NCI-H2107 treated with DMSO at 0.1 percent for 48 hours (cell line): ENCODE measurements at regions not wholly inside any gene's neighbourhood (a gene's known extent, or its start where the extent isn't known, plus 50 kb on each side); places are given as distances from the start of the nearest gene placed in this dataset.

Experiments used
- DNase-seq: peaks from one replicate; lab custom pipeline; 2025; ENCODE audit not compliant: unreplicated experiment; lab: John Stamatoyannopoulos, UW

DNA sequence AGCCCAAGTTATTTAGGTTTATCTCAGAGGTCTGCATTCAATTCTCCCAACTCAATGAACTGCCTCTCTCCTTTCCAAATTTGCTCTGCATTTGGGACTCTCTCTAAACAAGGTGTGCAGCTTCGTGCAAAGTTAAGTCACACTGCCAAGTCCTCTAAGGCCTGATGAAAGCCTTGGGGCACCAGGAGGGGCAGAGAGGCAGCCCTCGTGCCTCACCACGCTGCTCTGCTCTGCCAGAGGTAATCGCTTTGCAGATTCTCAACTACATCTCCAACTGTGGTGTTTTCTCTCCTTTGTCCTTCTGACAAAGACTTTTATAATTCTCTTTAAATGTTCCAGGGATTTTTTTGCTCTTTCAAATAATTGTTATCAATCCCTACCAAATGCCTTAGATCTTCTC is 283.0 kb downstream of the MEIS1 start:
- DNase-seq = no peak

DNA sequence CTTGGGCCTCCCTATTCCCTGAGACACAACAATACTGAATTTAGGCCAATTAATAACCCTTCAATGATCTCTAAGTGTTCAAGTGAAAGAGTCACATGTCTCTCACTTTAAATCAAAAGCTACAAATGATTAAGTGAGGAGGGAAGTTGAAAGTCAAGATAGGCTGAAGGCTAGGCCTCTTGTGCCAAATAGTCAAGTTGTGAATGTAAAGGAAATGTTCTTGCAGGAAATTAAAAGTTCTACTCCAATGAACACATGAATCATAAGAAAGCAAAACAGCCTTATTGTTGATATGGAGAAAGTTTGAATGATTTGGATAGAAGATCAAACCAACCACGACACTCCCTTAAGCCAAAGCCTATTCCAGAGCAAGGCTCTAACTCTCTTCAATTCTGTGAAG is 286.9 kb downstream of the MEIS1 start:
- no peak for DNase-seq

DNA sequence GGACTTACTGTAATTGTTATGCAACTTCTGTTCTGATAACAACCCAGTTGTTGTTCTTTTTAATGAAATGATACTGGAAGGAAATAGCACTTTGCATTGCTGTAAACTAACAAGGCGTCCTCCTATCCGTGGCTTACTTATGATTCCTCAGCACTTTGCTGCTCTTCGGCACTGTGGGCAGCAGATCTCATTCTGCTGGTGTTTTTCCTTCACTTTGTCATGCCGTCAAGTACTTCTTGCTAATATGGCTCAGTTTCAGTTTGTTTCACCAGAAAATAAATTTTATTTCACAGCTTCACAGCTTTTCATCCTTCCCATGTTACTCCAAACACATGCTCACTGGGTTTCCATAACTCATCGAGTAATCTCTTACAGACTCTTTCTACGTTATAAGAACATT is 289.3 kb downstream of the MEIS1 start:
- no peak for DNase-seq

DNA sequence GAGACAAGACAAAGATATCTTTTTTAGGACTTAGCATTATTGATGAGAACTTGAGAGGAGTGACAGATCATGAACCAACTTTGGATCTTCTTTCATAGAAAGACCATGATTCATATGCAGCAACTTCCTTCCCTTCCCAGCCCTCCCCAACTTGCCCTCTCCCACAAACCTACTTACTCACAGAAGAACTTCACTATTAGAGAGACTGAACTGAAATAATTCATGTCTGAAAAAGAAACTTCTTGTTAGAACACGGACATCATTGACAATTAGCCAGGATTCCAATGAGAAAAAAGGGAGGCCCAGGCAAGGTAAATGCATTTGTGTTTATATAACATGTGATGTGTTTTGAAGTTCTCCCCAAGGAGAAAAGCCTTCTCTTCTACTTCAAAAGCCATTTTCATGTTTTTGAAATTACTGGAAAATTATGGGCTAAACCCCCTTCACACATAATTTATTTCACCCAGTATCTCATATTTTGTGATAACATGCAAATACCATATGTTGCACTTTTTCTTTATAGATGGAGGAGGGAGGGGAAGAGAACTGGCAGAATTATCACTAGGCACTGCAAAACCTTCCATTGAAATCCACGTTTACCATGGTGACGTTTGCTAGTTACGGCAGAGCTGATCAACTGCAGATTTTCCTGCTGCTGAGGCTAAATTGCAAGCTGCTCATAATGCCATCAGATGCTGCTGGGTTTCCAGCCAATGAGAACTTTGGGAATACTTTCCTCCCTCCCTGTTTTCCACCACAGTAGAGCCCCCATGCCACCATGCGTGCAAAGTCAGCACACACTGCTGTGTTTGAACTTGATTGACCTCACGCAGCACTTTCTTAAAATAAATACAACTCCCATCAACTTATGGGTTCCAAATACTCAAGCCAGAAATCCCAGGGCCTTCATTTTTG is 294.7 kb downstream of the MEIS1 start:
- DNase-seq = no peak

DNA sequence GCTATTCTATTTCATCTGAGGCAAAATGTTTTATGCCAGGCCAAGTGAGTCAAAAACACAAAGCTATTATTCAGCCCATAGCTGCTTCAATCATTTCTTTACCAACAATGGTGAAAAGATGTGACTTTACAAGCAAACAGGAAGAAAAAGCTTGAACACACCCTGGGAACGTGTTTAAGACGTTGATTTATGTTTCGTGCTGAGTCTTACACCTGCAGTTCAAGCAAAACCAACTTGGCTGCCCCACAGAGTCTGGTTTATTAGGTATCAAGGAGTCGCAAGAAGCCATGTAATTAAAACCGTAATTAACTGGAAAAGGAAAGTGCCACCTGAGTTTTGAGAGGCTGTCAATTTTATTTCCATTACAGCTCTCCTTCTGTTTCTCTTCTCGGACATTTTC is 295.5 kb downstream of the MEIS1 start:
- DNase-seq = no peak

DNA sequence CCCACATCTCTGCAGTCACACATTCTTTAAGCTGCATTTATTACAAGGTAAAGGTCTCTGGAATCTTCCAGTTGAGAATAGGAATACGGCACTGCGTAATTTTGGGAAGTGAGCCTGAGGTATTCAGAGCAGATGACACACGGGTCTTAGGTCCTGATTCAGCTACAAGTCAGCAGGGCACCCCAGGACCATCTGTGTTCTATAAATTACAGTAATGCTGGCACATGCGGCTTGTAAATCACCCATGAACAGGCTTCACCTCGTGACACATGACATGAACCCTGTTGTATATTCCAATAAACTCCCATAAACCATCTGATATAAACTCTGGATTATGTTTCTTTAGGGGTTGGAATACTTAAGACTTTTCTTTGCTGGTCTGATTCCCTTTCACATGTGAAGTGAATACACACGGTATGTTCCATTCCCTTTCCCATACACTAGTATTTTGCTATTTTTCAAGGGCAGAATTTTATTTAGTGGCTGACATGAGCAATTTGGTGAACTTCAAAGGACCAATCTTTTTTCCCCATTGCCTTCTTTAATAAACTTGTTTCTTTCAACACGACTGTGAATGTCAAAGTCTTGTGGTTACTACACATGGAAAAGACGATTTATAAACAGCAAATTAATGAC is 298.6 kb downstream of the MEIS1 start:
- DNase-seq = no peak

DNA sequence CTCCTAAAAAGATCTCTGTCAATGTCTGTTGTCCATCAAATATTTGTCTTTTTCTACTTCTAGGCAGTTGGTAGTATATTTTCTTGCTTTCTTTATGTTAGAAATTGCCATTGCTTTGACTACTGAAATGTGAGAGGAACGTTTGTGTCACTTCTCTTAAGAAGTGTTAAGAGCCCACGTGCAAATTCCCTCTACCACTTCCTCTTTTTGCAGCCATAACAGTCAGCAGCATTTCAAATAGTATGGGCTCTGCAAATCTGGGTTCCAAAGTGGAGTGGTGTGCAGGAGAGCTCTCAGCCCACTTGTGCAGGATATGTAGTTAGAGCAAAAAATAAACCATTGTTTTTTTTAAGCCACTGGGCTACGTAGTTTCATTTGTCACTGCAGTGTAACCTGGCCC is 314.0 kb downstream of the MEIS1 start:
- no peak for DNase-seq

DNA sequence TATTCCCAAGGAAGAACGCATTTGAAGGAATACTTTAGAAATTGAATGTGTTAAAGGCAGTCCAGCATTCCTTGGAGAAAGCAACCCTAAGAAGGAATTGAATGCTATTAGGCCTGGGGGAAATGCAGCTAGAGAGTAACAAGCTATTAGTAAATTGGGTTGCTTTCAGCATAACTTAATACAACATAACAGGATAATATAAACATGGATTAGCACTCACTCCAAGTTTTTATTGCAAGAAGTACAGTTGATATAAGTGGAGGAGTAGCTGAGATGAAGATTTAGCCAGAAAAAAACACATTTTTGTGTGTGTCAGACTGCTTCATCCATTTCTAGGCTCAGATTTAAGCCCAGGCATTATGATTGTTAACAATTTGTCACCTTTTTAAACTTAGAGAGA is 314.6 kb downstream of the MEIS1 start:
- DNase-seq = no peak

DNA sequence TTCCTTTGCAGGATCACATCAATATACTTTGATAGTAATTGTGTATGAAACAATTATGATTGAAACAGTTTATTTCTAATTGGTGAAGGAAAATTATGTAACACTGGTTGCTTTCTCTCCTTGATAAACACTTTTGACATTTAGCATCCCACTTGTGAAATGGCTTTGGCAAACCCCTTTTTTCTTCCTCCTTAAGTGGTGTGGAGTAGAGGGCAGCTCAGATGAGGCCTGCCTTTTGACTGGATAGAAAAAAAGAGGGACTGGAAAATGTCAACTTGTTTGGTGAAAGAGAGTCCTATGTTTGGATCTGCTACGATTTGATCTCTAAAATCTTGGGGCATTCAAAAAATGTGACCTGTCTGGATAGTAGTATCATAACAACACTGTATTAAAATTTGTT is 318.3 kb downstream of the MEIS1 start:
- no peak for DNase-seq

DNA sequence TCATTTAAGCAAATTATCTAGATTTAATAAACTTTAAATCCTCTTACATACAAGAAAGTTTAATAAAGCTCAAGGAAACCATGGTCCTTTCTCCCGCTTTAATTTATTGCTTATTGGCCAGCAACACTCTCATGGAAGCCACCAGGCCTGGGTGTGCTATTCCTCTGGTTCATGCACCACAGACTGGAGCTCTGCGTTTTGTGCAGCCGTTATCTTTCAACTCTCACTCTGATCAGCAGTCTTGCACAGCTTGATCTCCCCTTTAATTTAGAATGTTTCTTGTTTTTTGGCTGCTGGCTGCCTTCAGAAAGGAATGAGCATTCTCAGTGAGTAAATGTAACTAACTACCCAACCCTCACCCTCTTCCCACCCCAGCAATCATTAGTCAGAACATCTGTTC is 318.7 kb downstream of the MEIS1 start:
- DNase-seq = no peak

DNA sequence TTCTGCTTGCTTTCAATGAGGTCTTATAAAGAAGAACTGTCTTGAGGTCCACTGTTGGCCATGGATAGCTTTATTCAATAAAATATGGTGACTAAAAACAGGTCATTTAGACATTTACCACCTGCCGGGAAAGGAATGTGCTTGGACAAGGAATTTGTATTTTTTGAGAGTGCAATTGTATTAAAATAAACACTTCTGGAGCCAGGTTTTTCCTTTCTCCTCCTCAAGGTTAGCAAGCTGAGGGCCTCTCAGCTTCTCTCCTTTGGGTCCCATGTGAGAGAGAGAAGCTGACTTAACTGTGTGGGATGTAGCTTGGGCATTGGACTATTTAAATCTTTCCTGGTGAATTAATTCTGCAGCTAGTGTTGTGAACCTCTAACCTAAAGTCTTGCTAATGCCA is 321.0 kb downstream of the MEIS1 start:
- no peak for DNase-seq

DNA sequence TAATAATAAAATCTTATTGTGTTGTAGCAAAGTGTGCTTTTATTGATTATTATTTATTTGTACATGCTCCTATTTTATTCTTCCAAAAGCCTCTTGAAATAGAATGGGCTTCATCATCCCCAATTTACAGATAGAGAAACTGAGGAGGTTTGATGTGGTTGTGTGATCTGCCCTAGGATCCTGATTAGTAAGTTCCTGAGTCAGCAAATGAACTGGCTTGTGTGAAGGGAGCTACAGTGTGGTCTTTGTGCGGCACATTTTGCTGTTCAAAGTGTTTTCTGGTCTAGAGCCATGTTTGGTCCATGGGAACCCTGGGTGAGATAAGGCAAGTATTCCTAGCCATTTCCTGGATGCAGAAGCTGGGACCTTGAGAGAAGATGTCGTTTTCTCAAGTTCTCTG is 326.9 kb downstream of the MEIS1 start:
- DNase-seq = no peak

DNA sequence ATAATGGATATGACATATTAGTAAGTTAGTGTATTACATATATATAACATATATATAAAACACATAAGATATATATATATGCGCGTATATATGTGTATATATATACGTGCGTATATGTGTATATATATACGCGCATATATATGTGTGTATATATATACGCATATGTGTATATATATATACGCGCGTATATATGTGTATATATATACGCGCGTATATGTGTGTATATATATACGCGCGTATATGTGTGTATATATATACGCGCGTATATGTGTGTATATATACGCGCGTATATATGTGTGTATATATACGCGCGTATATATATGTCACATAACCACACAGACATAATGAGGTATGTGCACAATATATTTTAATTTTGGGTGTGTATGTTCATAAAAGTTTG is 327.8 kb downstream of the MEIS1 start:
- no peak for DNase-seq

DNA sequence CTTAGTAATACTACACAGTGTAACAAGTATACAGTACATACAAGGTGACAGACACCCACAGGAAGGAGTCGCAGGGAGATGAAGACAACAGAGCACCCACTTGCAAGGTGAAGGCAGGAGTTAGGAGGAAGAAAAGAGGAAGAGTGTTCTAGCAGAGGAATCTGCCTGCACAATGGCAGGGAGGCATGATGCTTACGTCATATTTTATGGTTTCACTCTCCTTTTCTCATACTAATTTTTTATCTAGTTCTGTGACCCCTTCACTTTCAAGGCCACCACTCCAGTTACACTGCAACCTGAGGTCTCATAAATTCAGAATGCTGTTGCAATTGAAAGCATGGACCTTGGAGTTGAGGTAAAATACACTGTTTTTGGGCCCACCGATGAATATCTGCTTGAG is 331.7 kb downstream of the MEIS1 start:
- no peak for DNase-seq

DNA sequence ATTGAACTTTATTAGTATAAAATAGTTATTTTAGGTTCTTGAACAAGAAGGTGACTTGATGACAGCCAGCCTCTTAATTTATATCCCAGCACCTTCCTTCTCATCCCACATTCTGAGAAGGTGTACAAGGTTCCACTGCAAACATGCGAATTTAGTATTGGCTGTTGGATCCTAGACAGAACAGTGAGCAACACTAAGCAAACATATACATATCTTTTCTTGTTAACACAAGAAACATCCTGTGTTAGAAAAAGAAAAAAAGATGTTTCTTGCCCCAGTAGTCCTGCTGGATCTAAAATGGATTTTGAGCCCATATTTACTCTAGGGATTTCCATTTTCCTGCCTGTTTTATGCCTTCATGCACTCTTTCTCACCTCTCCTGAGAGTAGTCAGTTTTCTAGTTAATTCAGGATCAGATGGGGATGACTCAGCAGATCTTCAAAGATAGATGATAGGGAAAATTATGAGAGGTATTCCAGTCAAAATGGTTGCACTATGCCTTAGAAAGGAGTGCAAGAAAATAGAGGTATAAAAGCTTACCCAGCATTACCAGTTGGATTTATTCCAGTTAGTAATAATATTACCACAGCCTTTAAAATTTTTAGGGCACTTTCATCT is 336.5 kb downstream of the MEIS1 start:
- no peak for DNase-seq

DNA sequence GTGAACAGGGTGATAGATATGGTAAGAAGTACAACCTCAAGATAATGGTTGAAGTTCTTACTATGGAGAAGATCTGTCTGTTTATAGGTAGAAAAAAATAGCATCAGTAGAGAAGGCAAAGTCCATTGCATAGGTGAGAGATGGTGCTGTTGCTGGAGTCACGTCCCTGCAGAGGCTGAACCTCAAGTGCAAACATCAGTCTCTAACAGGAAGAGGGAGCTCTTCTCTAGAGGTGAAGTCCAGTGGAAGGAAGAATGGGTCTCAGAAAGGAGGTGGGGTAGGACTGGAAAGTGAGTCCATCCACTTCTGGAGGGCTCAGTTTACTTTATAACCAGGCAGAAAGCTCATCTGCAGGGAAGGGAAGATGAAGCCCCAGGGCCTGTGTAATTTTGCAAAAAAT is 337.7 kb downstream of the MEIS1 start:
- no peak for DNase-seq

DNA sequence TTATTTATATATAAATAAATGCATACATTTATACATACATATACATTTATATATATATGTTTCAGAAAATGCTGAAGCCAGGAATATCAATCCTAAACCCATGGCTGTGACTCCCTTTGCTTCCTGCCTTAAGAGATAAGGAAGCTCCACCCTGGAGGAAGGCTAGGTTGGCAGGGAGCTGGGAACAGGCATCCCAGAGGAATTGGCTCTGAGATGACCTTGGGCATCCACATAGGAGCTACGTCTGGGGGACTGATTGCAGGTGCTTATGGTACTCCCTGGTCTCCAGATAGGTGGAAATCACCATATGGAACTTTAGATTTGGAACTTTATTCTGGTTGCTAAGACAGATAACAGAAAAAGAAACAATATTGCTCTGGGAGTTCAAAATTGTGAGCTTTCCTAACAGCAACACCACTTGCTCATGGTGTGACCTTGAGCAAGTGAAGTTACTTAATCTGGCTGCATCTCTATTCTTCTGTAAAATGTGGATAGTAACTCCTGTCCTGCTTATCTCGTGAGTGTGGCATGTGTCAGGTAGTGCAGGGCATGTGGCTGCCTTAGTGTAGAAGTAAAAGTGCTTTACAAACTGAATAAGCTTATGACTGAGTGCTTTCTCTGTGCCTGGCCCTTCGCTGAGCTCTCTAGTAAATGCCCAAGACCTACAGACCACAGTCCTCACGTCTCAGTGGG is 341.0 kb downstream of the MEIS1 start:
- no peak for DNase-seq

DNA sequence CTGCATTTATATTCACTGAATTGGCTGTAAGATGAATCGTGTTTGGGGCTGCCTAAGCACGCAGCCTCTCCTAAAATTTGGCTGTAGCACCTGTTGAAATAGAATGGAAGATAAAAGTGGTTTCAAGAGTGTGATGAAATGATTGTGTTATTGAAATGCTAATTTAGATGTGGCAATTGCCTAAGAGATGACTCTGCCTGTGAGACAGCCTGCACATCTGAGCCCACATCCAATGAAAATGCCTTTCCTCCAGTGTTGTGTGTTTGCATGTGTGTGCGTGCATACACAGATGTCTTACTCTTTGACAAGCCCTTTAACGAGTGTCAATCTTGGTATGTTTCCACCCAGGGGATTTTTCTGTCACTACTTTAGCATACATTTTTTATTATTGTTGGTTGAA is 346.9 kb downstream of the MEIS1 start:
- no peak for DNase-seq

DNA sequence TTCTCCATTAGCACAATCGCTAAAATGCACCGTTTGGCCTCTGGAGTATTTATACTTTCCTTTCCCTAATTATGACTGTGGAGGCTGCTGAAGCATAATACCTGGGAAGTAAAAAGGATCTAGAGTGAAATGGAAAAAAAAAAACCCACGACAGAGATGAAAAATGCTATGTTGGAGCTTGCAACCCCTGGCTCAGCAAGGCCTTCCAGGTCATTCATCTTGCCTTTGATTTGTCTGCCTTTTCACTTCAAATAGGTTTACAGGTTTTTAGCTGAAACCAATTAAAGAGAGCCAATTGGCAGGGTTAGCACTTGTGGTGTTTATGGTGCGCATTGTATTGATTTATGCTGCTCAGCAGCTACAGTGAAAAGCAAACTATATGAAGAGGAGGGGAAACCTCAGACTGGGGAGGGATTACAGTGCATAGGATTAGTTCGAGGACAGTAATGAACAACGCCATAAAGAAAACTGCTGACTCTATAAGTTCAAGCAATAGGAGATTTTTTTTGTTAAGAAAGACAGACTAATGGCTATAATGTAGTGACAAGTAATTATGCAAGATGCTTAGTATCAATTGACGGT is 347.9 kb downstream of the MEIS1 start:
- no peak for DNase-seq

DNA sequence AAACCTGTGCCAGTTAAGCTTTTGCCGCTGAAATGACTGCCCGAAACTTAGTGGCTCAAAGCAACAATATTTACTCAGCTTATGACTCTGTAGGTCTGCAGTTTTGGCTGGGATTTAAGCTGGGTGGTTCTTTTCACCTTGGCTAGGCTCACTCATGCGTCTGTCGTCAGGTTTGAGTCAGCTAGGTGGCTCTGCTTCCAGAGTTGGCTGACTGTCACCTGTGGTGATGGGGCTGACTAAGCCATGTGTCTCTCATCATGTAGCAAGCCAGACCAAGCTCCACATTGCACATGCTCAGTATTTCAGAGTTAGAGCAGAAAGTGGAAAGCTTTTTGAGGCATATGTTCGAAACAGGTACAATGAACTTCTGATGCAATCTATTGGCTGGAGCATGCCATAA is 354.8 kb downstream of the MEIS1 start:
- no peak for DNase-seq

DNA sequence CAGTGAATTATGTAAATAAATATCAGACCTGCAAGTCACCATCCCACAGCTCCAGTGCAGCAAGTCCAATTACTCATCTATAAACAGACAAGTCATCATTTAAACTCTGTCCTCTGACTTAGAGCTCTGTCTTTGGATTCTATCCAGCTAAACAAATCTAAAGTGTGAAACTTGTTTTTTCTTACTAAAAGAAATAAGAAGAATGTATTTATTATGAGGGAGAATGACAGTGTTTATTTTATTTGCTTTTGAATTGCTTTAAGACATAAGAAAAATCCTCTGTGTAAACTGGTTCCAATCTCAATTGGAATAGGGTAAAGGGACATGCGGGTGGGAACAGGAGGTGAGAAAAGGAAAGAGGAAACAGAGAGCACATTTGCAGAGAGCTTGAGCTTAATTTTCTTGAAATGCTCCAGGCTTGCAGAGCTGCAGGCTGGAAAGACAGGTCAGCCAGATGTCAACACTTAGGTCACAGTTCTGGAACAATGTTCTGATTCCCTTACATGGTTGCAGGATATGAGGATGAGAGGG is 355.8 kb downstream of the MEIS1 start:
- no peak for DNase-seq
